Smooth muscle cell (in vitro differentiated cells): ENCODE measurements at regions not wholly inside any gene's neighbourhood (a gene's known extent, or its start where the extent isn't known, plus 50 kb on each side); places are given as distances from the start of the nearest gene placed in this dataset.

Experiments used
- DNase-seq: peaks from one replicate; lab custom pipeline; 2025; ENCODE audit not compliant: unreplicated experiment; lab: John Stamatoyannopoulos, UW
- H2AFZ ChIP-seq: fragments of 200-600 bp; sonication (generic); 2 replicates; pipeline ENCODE4 v1.6.0; 2016; ENCODE audit warnings: antibody characterized with exemption, low read depth, mild to moderate bottlenecking
- H3F3A ChIP-seq: fragments of 200-600 bp; sonication (generic); 2 replicates; pipeline ENCODE4 v1.6.0; 2017; ENCODE audit warnings: antibody characterized with exemption, low read depth
- H3K27ac ChIP-seq: fragments of 200-600 bp; sonication (generic); 2 replicates; pipeline ENCODE4 v1.5.1; 2016; ENCODE audit warnings: low read depth, mild to moderate bottlenecking
- H3K27me3 ChIP-seq: fragments of 200-600 bp; sonication (generic); 2 replicates; pipeline ENCODE4 v1.6.1; 2016; ENCODE audit warnings: low read depth, mild to moderate bottlenecking
- H3K36me3 ChIP-seq: fragments of 200-600 bp; sonication (generic); 2 replicates; pipeline ENCODE4 v1.5.1; 2016; ENCODE audit warnings: low read depth
- H3K4me1 ChIP-seq: fragments of 200-600 bp; sonication (generic); 2 replicates; pipeline ENCODE4 v1.5.1; 2016; ENCODE audit warnings: low read depth
- H3K4me2 ChIP-seq: fragments of 200-600 bp; sonication (generic); 2 replicates; pipeline ENCODE4 v1.6.0; 2016; ENCODE audit warnings: mild to moderate bottlenecking
- H3K4me3 ChIP-seq: fragments of 200-600 bp; sonication (generic); 2 replicates; pipeline ENCODE4 v1.5.1; 2016; ENCODE audit warnings: mild to moderate bottlenecking
- H3K79me2 ChIP-seq: fragments of 200-600 bp; sonication (generic); 2 replicates; pipeline ENCODE4 v1.6.0; 2016; ENCODE audit warnings: low read depth, mild to moderate bottlenecking
- H3K9ac ChIP-seq: fragments of 200-600 bp; sonication (generic); 2 replicates; pipeline ENCODE4 v1.6.0; 2016; ENCODE audit warnings: low read depth
- H3K9me3 ChIP-seq: fragments of 200-600 bp; sonication (generic); replicated peaks from 2 replicates; pipeline ENCODE4 v1.5.1; 2016; ENCODE audit warnings: low read depth
- H4K20me1 ChIP-seq: fragments of 200-600 bp; sonication (generic); 2 replicates; pipeline ENCODE4 v1.6.0; 2016; ENCODE audit warnings: low read depth
- CTCF ChIP-seq: fragments of 200-600 bp; sonication (generic); IDR thresholded peaks from 2 replicates; pipeline ENCODE4 v1.5.1; 2017; ENCODE audit warnings: borderline replicate concordance, mild to moderate bottlenecking, antibody characterized with exemption; ENCODE audit not compliant: insufficient read depth, poor library complexity, severe bottlenecking
- WGBS: methylation state at CpG from one replicate; pipeline ENCODE4 v1.1.7; 2016; ENCODE audit warnings: low lambda C conversion rate; 5-methylcytosine and 5-hydroxymethylcytosine counted together

GRCh38 chr12:47585507-47585906, 120.3 kb downstream of the RPAP3 start:
- H3K27ac ChIP-seq = no peak overlapping the region
- H3F3A ChIP-seq = no peaks in the 10 kb centered on the region
- H2AFZ ChIP-seq = no peak overlapping the region
- no peak for TF ChIP-seq CTCF
- no peaks in the 10 kb centered on the region for H3K27me3 ChIP-seq
- no peaks in the 10 kb centered on the region for H3K9me3 ChIP-seq
- no peak overlapping the region for H3K4me2 ChIP-seq
- no peak overlapping the region for H3K9ac ChIP-seq
- DNase-seq = no peak
- H3K4me3 ChIP-seq = no peak overlapping the region
- H3K36me3 ChIP-seq = no peaks in the 10 kb centered on the region
- H3K4me1 ChIP-seq = no peaks in the 10 kb centered on the region
- no peaks in the 10 kb centered on the region for H3K79me2 ChIP-seq
- WGBS = 86% methylated on average over 2 of the region's 2 CpGs
- H4K20me1 ChIP-seq = no peaks in the 10 kb centered on the region

- Histone ChIP-seq H3K9ac (no peak overlapping the region), H3K27ac (no peak overlapping the region), H3F3A (no peaks in the 10 kb centered on the region), H3K4me1 (peaks cover 13% of the 10 kb centered on the region), H3K4me3 (no peak overlapping the region), H3K79me2 (no peaks in the 10 kb centered on the region), H3K36me3 (no peaks in the 10 kb centered on the region), H2AFZ (no peak overlapping the region), H3K4me2 (no peak overlapping the region), H3K9me3 (no peaks in the 10 kb centered on the region), H3K27me3 (no peaks in the 10 kb centered on the region), H4K20me1 (no peaks in the 10 kb centered on the region)
- TF ChIP-seq CTCF = no peak
- 88% methylated on average over 4 of the region's 4 CpGs for WGBS
- no peak for DNase-seq
Measured at GRCh38 chr12:47578836-47579235, 127.0 kb downstream of the RPAP3 start.

GRCh38 chr12:47577206-47577989, 128.4 kb downstream of the RPAP3 start:
- H3K4me1 ChIP-seq = peaks cover 13% of the 10 kb centered on the region
- no peak overlapping the region for H3K4me2 ChIP-seq
- no peak overlapping the region for H3K9ac ChIP-seq
- no peaks in the 10 kb centered on the region for H3K27me3 ChIP-seq
- H3K4me3 ChIP-seq = no peak overlapping the region
- H3F3A ChIP-seq = no peaks in the 10 kb centered on the region
- H3K79me2 ChIP-seq = no peaks in the 10 kb centered on the region
- WGBS = 89% methylated on average over 7 of the region's 7 CpGs
- no peak for TF ChIP-seq CTCF
- DNase-seq = no peak
- H3K9me3 ChIP-seq = no peaks in the 10 kb centered on the region
- no peak overlapping the region for H3K27ac ChIP-seq
- no peaks in the 10 kb centered on the region for H4K20me1 ChIP-seq
- no peak overlapping the region for H2AFZ ChIP-seq
- no peaks in the 10 kb centered on the region for H3K36me3 ChIP-seq
